OCI-LY7 (cell line): ENCODE measurements at regions not wholly inside any gene's neighbourhood (a gene's known extent, or its start where the extent isn't known, plus 50 kb on each side); places are given as distances from the start of the nearest gene placed in this dataset.

ENCODE experiments used
- BruUV-seq: library from RNA; stranded (reverse); fragments of 400-500 nt; replicated peaks from 2 replicates; lab custom pipeline; 2021; lab: Mats Ljungman, UMichigan
- CTCF ChIA-PET: fragments of 300-600 bp; sonication (Branson Sonifier 250); formaldehyde crosslinking; loops from one replicate; lab custom pipeline; 2022; ENCODE audit warnings: antibody characterized with exemption; ENCODE audit not compliant: unreplicated experiment; lab: Charles Lee
- POLR2A ChIA-PET: fragments of 300-600 bp; sonication (Branson Sonifier 250); formaldehyde crosslinking; loops from one replicate; lab custom pipeline; 2022; ENCODE audit warnings: antibody characterized with exemption; lab: Charles Lee
- DNase-seq: peaks from one replicate; pipeline ENCODE4 v3.0.0-alpha.2; 2015; ENCODE audit warnings: low spot score
- H2AFZ ChIP-seq: fragments of 200-600 bp; sonication (generic), shearing (Covaris generic); 2 replicates; pipeline ENCODE4 v1.6.1; 2014; ENCODE audit warnings: mild to moderate bottlenecking, antibody characterized with exemption, low read length, moderate library complexity
- H3K27ac ChIP-seq: fragments of 200-600 bp; sonication (generic); 2 replicates; pipeline ENCODE4 v1.5.1; 2014; ENCODE audit warnings: mixed run types, low read depth, mild to moderate bottlenecking, moderate library complexity, low read length, inconsistent platforms; ENCODE audit not compliant: poor library complexity, severe bottlenecking
- H3K36me3 ChIP-seq: fragments of 200-600 bp; sonication (generic); 2 replicates; pipeline ENCODE4 v1.6.1; 2014; ENCODE audit warnings: mild to moderate bottlenecking, antibody characterized with exemption, low read length, moderate library complexity, mixed read lengths; ENCODE audit not compliant: insufficient read depth
- H3K4me1 ChIP-seq: fragments of 200-600 bp; sonication (generic); 2 replicates; pipeline ENCODE4 v1.5.1; 2014; ENCODE audit warnings: mild to moderate bottlenecking, low read length; ENCODE audit not compliant: insufficient read depth, poor library complexity, severe bottlenecking
- H3K4me2 ChIP-seq: fragments of 200-600 bp; sonication (generic); 2 replicates; pipeline ENCODE4 v1.6.1; 2014; ENCODE audit warnings: mild to moderate bottlenecking, low read length
- H3K4me3 ChIP-seq: fragments of 200-600 bp; sonication (generic); 2 replicates; pipeline ENCODE4 v1.5.1; 2014; ENCODE audit warnings: mild to moderate bottlenecking, low read depth, low read length; ENCODE audit not compliant: poor library complexity, severe bottlenecking
- H3K79me2 ChIP-seq: fragments of 200-600 bp; sonication (generic); 2 replicates; pipeline ENCODE4 v1.6.1; 2016; ENCODE audit warnings: low read depth, mild to moderate bottlenecking, low read length, moderate library complexity, mixed read lengths; ENCODE audit not compliant: insufficient read depth
- H3K9me2 ChIP-seq: fragments of 200-600 bp; sonication (generic); 2 replicates; pipeline ENCODE4 v1.6.1; 2016; ENCODE audit warnings: mild to moderate bottlenecking, low read length, mixed read lengths; ENCODE audit not compliant: insufficient read depth
- H3K9me3 ChIP-seq: fragments of 200-600 bp; sonication (generic); 2 replicates; pipeline ENCODE4 v1.6.1; 2014; ENCODE audit warnings: mild to moderate bottlenecking, mixed run types, low read length, mixed read lengths
- H4K20me1 ChIP-seq: fragments of 200-600 bp; sonication (generic); 2 replicates; pipeline ENCODE4 v1.6.1; 2014; ENCODE audit warnings: mild to moderate bottlenecking, antibody characterized with exemption, low read length, moderate library complexity, mixed read lengths; ENCODE audit not compliant: insufficient read depth
- EZH2phosphoT487 ChIP-seq: fragments of 200-600 bp; sonication (generic); IDR thresholded peaks from 2 replicates; pipeline ENCODE4 v1.6.1; 2018; ENCODE audit warnings: low read depth, borderline replicate concordance, mild to moderate bottlenecking, mixed run types, antibody characterized with exemption, low read length, moderate library complexity, mixed read lengths
- intact Hi-C: fragments of 100-400 bp; cut with micrococcal nuclease; formaldehyde crosslinking; loops from one replicate; pipeline ENCODE4 v1.10.0; 2022; ENCODE audit not compliant: unreplicated experiment
- TF ChIP-seq, protein P1 (sequence below): fragments of 200-600 bp; sonication (generic); conservative IDR thresholded peaks from 2 replicates; pipeline ENCODE4 v1.5.1; 2014; ENCODE audit warnings: mild to moderate bottlenecking, antibody characterized with exemption, low read length, moderate library complexity, mixed read lengths

DNA sequence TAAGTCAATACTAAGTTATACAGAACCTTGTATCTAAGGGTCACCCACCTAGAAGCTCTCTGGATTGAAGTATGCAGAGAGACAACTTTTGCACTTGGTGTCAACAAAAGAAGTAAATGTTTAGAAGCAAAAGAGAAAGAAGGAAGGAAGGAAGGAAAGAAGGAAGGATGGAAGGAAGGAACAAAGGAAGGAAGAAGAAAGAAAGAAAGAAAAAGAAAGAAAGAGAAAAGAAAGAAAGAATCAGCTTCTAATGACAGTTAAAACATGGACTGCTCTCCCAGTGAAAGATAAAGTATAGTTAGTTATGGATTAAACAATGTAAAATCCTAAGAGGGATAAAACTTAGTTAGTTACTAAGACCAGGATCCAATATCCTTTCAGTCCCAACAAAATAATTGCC is 613.8 kb upstream of the NR2F2 start:
- H3K79me2 ChIP-seq: no peaks in the 10 kb centered on the region
- POLR2A ChIA-PET: interaction anchor here (0.7 kb wide), 1 partner anchor 211 kb away, joined by 3 read pairs; no protein-coding TSS in a partner anchor
- no peak overlapping the region for H3K27ac ChIP-seq
- no peak overlapping the region for H3K4me3 ChIP-seq
- H3K36me3 ChIP-seq: no peaks in the 10 kb centered on the region
- CTCF ChIA-PET: no interaction called here
- H3K4me2 ChIP-seq: no peak overlapping the region
- TF ChIP-seq, protein P1, sequence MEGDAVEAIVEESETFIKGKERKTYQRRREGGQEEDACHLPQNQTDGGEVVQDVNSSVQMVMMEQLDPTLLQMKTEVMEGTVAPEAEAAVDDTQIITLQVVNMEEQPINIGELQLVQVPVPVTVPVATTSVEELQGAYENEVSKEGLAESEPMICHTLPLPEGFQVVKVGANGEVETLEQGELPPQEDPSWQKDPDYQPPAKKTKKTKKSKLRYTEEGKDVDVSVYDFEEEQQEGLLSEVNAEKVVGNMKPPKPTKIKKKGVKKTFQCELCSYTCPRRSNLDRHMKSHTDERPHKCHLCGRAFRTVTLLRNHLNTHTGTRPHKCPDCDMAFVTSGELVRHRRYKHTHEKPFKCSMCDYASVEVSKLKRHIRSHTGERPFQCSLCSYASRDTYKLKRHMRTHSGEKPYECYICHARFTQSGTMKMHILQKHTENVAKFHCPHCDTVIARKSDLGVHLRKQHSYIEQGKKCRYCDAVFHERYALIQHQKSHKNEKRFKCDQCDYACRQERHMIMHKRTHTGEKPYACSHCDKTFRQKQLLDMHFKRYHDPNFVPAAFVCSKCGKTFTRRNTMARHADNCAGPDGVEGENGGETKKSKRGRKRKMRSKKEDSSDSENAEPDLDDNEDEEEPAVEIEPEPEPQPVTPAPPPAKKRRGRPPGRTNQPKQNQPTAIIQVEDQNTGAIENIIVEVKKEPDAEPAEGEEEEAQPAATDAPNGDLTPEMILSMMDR: no peak
- TF ChIP-seq EZH2phosphoT487: no peak
- intact Hi-C loops: no loop called here
- H3K4me1 ChIP-seq: no peaks in the 10 kb centered on the region
- no peak for DNase-seq
- no peaks in the 10 kb centered on the region for H3K9me2 ChIP-seq
- no peak overlapping the region for H2AFZ ChIP-seq
- H4K20me1 ChIP-seq: no peaks in the 10 kb centered on the region
- no peaks in the 10 kb centered on the region for H3K9me3 ChIP-seq
- no TSS peak for BruUV-seq

DNA sequence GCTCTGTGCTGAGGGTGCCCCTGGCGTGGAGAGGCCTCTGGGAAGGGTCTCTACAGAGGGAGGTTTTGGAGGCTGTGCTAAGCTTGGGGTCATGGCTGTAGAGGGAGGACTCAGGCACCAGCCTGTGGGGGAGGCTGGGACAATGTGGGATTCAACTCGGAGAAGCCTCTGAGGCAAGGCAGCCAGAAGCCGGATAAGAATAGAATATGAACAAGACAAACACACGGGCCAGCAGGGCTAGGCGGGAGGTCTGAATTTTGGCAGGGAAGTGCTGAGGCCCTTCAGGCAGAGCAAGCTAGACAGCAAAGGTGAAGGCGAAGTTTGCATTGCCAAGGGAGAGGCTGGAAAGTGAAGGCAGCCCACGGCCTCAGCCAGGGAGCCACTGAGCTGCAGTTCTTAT is 612.1 kb upstream of the NR2F2 start:
- DNase-seq: no peak
- Histone ChIP-seq H3K79me2 (no peaks in the 10 kb centered on the region), H2AFZ (no peak overlapping the region), H3K27ac (no peak overlapping the region), H3K36me3 (no peaks in the 10 kb centered on the region), H3K4me3 (no peak overlapping the region), H3K9me2 (no peaks in the 10 kb centered on the region), H3K4me2 (no peak overlapping the region), H3K4me1 (no peaks in the 10 kb centered on the region), H3K9me3 (no peaks in the 10 kb centered on the region), H4K20me1 (no peaks in the 10 kb centered on the region)
- intact Hi-C loops: no loop called here
- TF ChIP-seq EZH2phosphoT487: no peak
- TF ChIP-seq, protein P1: no peak
- POLR2A ChIA-PET: no interaction called here
- CTCF ChIA-PET: no interaction called here
- no TSS peak for BruUV-seq

DNA sequence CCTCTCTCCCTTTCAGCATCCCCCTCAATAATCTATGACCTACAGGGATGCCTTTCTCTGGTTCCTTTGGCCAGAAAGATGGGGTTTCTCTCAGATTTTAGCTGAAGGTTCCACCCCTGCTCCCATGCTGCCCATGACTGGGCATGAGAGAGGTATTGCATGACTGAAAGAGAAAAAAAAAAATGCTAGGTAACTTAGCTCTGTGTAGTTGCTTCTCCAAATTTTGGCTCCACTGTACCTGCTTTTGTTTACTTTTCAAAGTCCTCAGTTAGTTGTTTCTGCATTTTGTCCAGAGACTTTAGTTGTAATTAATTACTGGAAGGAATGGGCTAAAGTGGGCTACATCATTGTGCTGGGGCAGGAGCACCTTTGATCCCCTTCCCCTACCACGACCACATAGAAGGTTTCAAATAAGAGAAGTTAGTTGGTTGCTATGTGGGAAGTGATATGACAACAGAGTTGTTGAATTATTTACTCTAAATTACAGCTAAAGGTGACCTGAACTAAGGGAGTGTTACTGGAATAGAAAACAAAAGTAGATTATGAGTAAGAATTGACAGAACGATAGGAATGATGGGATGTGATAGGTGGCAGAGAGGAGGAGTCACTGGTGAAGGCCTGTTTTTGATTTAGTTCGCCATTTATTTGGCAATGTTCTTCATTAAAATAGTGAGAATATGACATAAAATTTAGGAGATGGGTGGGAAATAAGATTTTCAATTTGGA is 605.4 kb upstream of the NR2F2 start:
- H3K9me3 ChIP-seq: no peaks in the 10 kb centered on the region
- no peaks in the 10 kb centered on the region for H3K9me2 ChIP-seq
- no peak overlapping the region for H2AFZ ChIP-seq
- H3K4me1 ChIP-seq: no peaks in the 10 kb centered on the region
- no peaks in the 10 kb centered on the region for H3K36me3 ChIP-seq
- ChIA-PET POLR2A (interaction anchor here (0.6 kb wide), 1 partner anchor 346 kb away, joined by 5 read pairs; no protein-coding TSS in a partner anchor), CTCF (no interaction called here)
- TF ChIP-seq, protein P1: no peak
- no peak for TF ChIP-seq EZH2phosphoT487
- no peak for DNase-seq
- no peaks in the 10 kb centered on the region for H4K20me1 ChIP-seq
- H3K4me3 ChIP-seq: no peak overlapping the region
- H3K4me2 ChIP-seq: no peak overlapping the region
- no TSS peak for BruUV-seq
- H3K27ac ChIP-seq: no peak overlapping the region
- no peaks in the 10 kb centered on the region for H3K79me2 ChIP-seq
- intact Hi-C loops: no loop called here
